ENCODE measurements at regions not wholly inside any gene's neighbourhood (a gene's known extent, or its start where the extent isn't known, plus 50 kb on each side); places are given as distances from the start of the nearest gene placed in this dataset.

GRCh38 chr5:69030358-69031062 lies 63.3 kb upstream of the SLC30A5 start:
- no peak for DNase-seq (ENCODE audit: low spot score)

- DNase-seq (ENCODE audit: low spot score) = no peak
These were observed 61.8 kb upstream of the SLC30A5 start for GRCh38 chr5:69032009-69032408.

DNA sequence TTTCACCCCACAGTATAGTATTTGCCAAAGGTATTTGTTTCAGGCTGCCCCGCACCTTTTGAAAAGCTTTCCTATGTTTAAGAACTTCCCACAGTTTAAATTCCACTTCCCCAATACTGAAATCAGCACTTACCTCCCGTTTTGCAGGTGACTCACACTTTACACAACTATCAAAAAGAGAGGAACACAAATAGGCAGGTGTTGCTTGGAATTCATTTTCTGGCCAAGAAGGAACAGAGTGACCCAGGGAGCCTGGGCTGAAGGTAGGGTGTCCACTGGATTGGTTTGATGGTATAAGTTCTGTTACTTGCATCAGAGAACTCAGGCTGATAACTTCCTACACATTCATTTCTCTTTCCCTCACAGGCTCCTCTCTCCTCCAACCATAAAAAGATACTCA lies 60.1 kb upstream of the SLC30A5 start:
- no peak for DNase-seq (ENCODE audit: low spot score)

DNA sequence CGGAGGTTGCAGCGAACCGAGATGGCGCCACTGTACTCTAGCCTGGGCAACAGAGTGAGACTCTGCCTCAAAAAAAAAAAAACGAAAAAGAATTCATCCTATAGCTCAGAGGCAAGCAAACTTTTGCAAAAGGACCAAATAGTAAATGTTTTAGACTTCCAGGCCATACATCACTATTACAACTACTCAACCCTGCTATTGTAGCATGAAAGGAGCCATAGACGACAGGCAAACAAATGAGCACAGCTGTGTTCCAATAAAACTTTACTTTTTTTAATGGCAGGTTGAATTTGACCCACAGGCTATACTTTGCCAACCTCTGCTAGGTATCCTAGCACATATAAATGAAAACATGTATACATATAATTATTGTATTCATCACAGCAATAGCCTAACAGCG lies 58.9 kb upstream of the SLC30A5 start:
- DNase-seq (ENCODE audit: low spot score) = no peak

GRCh38 chr5:69035665-69036064 lies 58.1 kb upstream of the SLC30A5 start:
- no peak for DNase-seq (ENCODE audit: low spot score)

DNA sequence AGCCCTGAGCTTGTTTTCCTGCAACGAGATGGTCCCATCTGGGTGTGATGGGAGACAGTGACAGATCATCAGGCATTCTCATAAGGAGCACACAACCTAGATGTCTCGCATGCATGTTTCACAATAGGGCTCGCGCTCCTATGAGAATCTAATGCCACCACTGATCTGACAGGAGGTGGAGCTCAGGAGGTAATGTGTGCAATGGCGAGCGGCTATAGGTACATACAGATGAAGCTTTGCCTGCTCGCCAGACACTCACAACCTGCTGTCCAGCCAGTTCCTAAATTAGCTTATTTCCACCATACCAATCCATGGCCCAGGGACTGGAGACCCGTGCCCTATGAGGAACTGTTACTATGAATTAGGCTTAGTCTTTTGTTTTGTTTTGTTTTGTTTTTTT lies 55.3 kb upstream of the SLC30A5 start:
- no peak for DNase-seq (ENCODE audit: low spot score)

DNA sequence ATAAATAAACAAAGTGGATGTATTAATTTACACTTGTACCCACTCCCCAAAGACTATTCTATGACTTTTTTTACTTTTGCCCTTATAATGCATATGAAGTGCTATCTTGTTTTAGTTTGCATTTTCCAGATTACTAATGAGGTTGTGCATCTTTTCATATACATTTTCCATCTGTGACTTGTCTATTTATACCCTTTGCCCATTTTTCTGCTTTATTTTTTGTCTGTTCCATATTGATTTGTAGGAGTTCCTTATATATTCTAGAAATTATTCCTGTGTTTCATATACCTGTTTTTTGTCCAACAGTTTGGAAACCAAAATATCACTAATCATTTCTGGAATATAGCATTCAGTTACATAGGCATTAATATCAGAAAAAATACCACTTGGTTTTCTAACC lies 54.0 kb upstream of the SLC30A5 start:
- DNase-seq (ENCODE audit: low spot score) = no peak

- DNase-seq (ENCODE audit: low spot score) = no peak
These were observed 51.3 kb upstream of the SLC30A5 start for GRCh38 chr5:69042500-69042899.

GRCh38 chr5:69042915-69043654 lies 50.7 kb upstream of the SLC30A5 start:
- peak; percentile 74 for DNase-seq (ENCODE audit: low spot score)

DNA sequence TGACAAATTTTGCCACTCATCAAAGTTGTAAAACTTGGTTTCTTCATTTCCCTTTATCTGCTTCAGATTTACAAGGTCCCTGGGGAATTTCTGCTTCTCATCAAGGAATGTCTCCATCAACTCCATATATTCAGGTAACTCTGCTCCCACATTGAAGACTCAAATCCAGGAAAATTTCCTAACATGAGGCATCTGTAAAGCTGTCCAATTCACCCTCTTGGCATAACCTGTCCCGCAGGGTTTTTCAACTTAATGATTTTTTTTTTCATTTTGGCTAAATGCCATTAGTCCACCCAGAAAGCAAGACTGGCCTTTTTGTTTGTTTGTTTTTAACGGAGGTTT lies 50.2 kb upstream of the SLC30A5 start:
- DNase-seq (ENCODE audit: low spot score) = no peak

Data from kidney capillary endothelial cell (primary cell).